Transverse colon (tissue), 4 donors: ENCODE measurements at regions not wholly inside any gene's neighbourhood (a gene's known extent, or its start where the extent isn't known, plus 50 kb on each side); places are given as distances from the start of the nearest gene placed in this dataset.

Experiments used
- DNase-seq: peaks from one replicate; pipeline ENCODE4 v3.0.0-alpha.2; 2019
- H3K27ac ChIP-seq, 4 donors: fragments of 200-600 bp; sonication (generic); 2 replicates each; pipeline ENCODE4 v1.5.1; 2016 to 2018; ENCODE audit warnings: inconsistent platforms in 4 of 4
- H3K27me3 ChIP-seq: fragments of 200-600 bp; sonication (generic); 2 replicates; pipeline ENCODE4 v1.5.1; 2017; ENCODE audit warnings: inconsistent platforms
- H3K36me3 ChIP-seq, 4 donors: fragments of 200-600 bp; sonication (generic); 2 replicates each; pipeline ENCODE4 v1.5.1; 2017 to 2019; ENCODE audit warnings: inconsistent platforms in 4 of 4
- H3K4me1 ChIP-seq, 4 donors: fragments of 200-600 bp; sonication (generic); 2 replicates each; pipeline ENCODE4 v1.5.1; 2017 to 2020; ENCODE audit warnings: inconsistent platforms in 4 of 4
- H3K4me3 ChIP-seq, 4 donors: fragments of 200-600 bp; sonication (generic); 1 replicate in 1 of 4; 2 replicates in 3 of 4; pipeline versions ENCODE4 v1.5.1 to v1.6.1; 2017 to 2019; ENCODE audit warnings: inconsistent platforms in 4 of 4
- H3K9me3 ChIP-seq, 2 donors: fragments of 200-600 bp; sonication (generic); 2 replicates each; pipeline ENCODE4 v1.5.1; 2017 to 2019; ENCODE audit warnings: inconsistent platforms in 2 of 2
- CTCF ChIP-seq, 5 experiments: fragments of 200-600 bp in 3 of 5; fragments of 450-650 bp in 2 of 5; sonication (generic) in 3 of 5; IDR thresholded peaks; 1 replicate in 2 of 5; 2 replicates in 3 of 5; pipeline ENCODE4 v1.5.1; 2016 to 2017; ENCODE audit warnings: antibody characterized with exemption in 5 of 5, inconsistent platforms in 3 of 5, mild to moderate bottlenecking in 2 of 5, moderate library complexity in 1 of 5
- EP300 ChIP-seq: sonication (generic); formaldehyde crosslinking; IDR thresholded peaks from one replicate; pipeline ENCODE4 v1.6.1; 2017; ENCODE audit warnings: antibody characterized with exemption, low read depth
- POLR2A ChIP-seq: fragments of 450-650 bp; IDR thresholded peaks from one replicate; pipeline ENCODE4 v1.6.1; 2016; ENCODE audit warnings: antibody characterized with exemption, mild to moderate bottlenecking, moderate library complexity
- POLR2AphosphoS5 ChIP-seq, 3 donors: sonication (generic); formaldehyde crosslinking; IDR thresholded peaks; one replicate each; pipeline ENCODE4 v1.6.1; 2016; ENCODE audit warnings: antibody characterized with exemption in 3 of 3
- WGBS, 2 donors: methylation state at CpG; one replicate each; pipeline ENCODE4 v1.1.5; 2018; ENCODE audit warnings: low coverage in 1 of 2; 5-methylcytosine and 5-hydroxymethylcytosine counted together
- in situ Hi-C, 4 donors: fragments of 200-750 bp; cut with MboI; loops; one replicate each; pipeline versions ENCODE4 v1.15.0 to v1.15.1; 2017; ENCODE audit warnings: low sequenced_read_pairs in 3 of 4, low pct_ligation_motif_present in 1 of 4, low pct_unique_long_range_greater_than_20kb in 1 of 4
- intact Hi-C: fragments of 100-400 bp; cut with DNase I; formaldehyde crosslinking; loops from one replicate; pipeline ENCODE4 v1.15.1; 2023; ENCODE audit warnings: low total_unique reads

GRCh38 chr1:60894741-60895140, 187.6 kb upstream of the NFIA start:
- in situ Hi-C loops, result no loop called here
- Histone ChIP-seq H3K4me1 (no peaks in the 10 kb centered on the region), H3K27ac (no peak overlapping the region), H3K36me3 (no peaks in the 10 kb centered on the region), H3K4me3 (no peak overlapping the region), H3K27me3 (no peaks in the 10 kb centered on the region), H3K9me3 (no peaks in the 10 kb centered on the region)
- TF ChIP-seq CTCF (IDR thresholded peaks at IDR 0.05) (no peak), EP300 (no peak), POLR2A (no peak), POLR2AphosphoS5 (IDR thresholded peaks at IDR 0.05) (no peak)
- intact Hi-C loops, result no loop called here
- no peak for DNase-seq
- WGBS, 2 donors, result 94 to 100% methylated on average over 2 of the region's 2 CpGs

GRCh38 chr1:60894130-60894529, 188.2 kb upstream of the NFIA start:
- no peaks in the 10 kb centered on the region for H3K36me3 ChIP-seq
- H3K27me3 ChIP-seq, result no peaks in the 10 kb centered on the region
- 37 to 80% methylated on average over 3 of the region's 3 CpGs for WGBS, 2 donors
- H3K9me3 ChIP-seq, result no peaks in the 10 kb centered on the region
- no peak overlapping the region for H3K4me3 ChIP-seq
- no peak for TF ChIP-seq POLR2AphosphoS5 (IDR thresholded peaks at IDR 0.05)
- TF ChIP-seq CTCF (IDR thresholded peaks at IDR 0.05), result no peak
- TF ChIP-seq EP300, result no peak
- TF ChIP-seq POLR2A, result no peak
- intact Hi-C loops, result no loop called here
- H3K27ac ChIP-seq, result no peak overlapping the region
- no peaks in the 10 kb centered on the region for H3K4me1 ChIP-seq
- in situ Hi-C loops, result no loop called here
- DNase-seq, result peak; percentile 29

GRCh38 chr1:60893136-60893930, 189.0 kb upstream of the NFIA start:
- H3K4me3 ChIP-seq, result no peak overlapping the region

GRCh38 chr1:60891765-60892164, 190.6 kb upstream of the NFIA start:
- Histone ChIP-seq H3K4me1 (no peaks in the 10 kb centered on the region), H3K27ac (no peak overlapping the region), H3K4me3 (no peak overlapping the region), H3K27me3 (no peaks in the 10 kb centered on the region), H3K9me3 (no peaks in the 10 kb centered on the region), H3K36me3 (no peaks in the 10 kb centered on the region)
- no peak for DNase-seq
- intact Hi-C loops, result no loop called here
- in situ Hi-C loops, result no loop called here
- 95 to 100% methylated on average over 3 of the region's 3 CpGs for WGBS, 2 donors
- no peak for TF ChIP-seq POLR2AphosphoS5 (IDR thresholded peaks at IDR 0.05)
- no peak for TF ChIP-seq EP300
- TF ChIP-seq CTCF (IDR thresholded peaks at IDR 0.05), result no peak

More at GRCh38 chr1:60893136-60893930, 189.0 kb upstream of the NFIA start:
- Histone ChIP-seq H3K9me3 (no peaks in the 10 kb centered on the region), H3K27ac (no peak overlapping the region), H3K4me1 (no peaks in the 10 kb centered on the region), H3K36me3 (no peaks in the 10 kb centered on the region), H3K27me3 (no peaks in the 10 kb centered on the region)
- WGBS, 2 donors, result 39 to 49% methylated on average over 4 to 11 of the region's 11 CpGs
- intact Hi-C loops, result no loop called here
- no peak for DNase-seq
- in situ Hi-C loops, result no loop called here
- TF ChIP-seq POLR2AphosphoS5 (IDR thresholded peaks at IDR 0.05), result no peak
- TF ChIP-seq EP300, result no peak
- no peak for TF ChIP-seq POLR2A
- no peak for TF ChIP-seq CTCF (IDR thresholded peaks at IDR 0.05)
